ENCODE measurements at regions not wholly inside any gene's neighbourhood (a gene's known extent, or its start where the extent isn't known, plus 50 kb on each side); places are given as distances from the start of the nearest gene placed in this dataset.

DNA sequence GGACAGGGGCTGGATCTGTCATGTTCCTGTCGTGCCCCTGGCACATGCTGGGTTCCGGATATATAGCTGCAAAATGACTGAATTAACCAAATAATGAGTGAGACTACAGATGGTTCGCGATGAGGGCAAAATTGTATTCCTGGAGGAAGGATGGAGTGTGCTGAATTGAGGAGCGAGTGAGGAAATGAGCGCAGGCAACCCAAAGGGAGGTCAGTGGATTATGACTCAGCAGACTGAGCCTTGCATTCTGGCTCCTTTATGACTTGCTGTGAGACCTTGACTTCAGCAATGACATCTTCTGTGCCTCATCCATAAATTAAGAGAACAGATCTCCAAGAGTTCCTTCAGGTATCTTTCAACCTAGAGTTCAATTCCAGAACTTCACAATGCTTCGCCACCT is 115.0 kb upstream of the CLDN10 start:
- TF ChIP-seq CTCF (IDR thresholded peaks at IDR 0.05), result no peak
- DNase-seq, result no peak
- Histone ChIP-seq H3K27ac (no peak overlapping the region), H3K9me3 (no peaks in the 10 kb centered on the region), H3K4me3 (no peak overlapping the region), H3K4me1 (no peaks in the 10 kb centered on the region), H3K36me3 (no peaks in the 10 kb centered on the region), H3K27me3 (no peaks in the 10 kb centered on the region)

GRCh38 chr13:95438297-95438696 is 114.2 kb upstream of the CLDN10 start:
- Histone ChIP-seq H3K27ac (no peak overlapping the region), H3K36me3 (no peaks in the 10 kb centered on the region), H3K4me3 (no peak overlapping the region), H3K9me3 (no peaks in the 10 kb centered on the region), H3K27me3 (no peaks in the 10 kb centered on the region), H3K4me1 (no peaks in the 10 kb centered on the region)
- TF ChIP-seq CTCF (IDR thresholded peaks at IDR 0.05) (no peak), POLR2A (IDR thresholded peaks at IDR 0.05) (no peak)
- DNase-seq, result no peak

DNA sequence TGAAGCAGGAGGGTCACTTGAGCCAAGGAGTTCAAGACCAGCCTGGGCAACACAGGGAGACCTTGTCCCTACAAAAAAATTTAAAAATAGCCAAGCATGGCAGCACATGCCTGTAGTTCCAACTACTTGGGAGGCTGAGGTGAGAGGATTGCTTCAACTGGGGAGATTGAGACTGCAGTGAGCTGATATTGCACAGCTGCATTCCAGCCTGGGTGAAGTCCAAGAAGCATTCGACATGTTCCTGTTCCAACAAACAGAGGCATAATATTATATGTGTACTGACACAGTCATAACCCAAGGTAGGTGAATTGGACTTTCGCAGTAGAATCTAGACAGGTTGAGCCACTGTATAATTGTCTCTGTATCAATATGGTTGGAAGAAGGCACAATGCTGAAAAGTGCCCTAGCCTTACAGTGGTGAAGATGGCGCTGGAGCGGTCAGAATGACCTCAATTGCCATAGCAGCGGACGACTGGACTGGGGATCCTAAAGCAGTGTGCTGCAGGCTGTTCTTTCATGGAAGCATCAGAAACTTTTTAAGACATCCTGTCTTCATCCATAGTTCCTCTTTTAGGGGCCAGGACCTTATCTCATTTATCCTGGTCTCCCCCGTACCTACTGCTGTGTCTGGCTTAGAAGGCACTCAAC is 112.0 kb upstream of the CLDN10 start:
- no peaks in the 10 kb centered on the region for H3K27me3 ChIP-seq
- H3K27ac ChIP-seq, result no peak overlapping the region
- no peaks in the 10 kb centered on the region for H3K4me1 ChIP-seq
- DNase-seq, result no peak
- H3K36me3 ChIP-seq, result no peaks in the 10 kb centered on the region
- TF ChIP-seq CTCF (IDR thresholded peaks at IDR 0.05) (no peak), POLR2A (IDR thresholded peaks at IDR 0.05) (no peak)
- H3K4me3 ChIP-seq, result no peak overlapping the region
- no peaks in the 10 kb centered on the region for H3K9me3 ChIP-seq

DNA sequence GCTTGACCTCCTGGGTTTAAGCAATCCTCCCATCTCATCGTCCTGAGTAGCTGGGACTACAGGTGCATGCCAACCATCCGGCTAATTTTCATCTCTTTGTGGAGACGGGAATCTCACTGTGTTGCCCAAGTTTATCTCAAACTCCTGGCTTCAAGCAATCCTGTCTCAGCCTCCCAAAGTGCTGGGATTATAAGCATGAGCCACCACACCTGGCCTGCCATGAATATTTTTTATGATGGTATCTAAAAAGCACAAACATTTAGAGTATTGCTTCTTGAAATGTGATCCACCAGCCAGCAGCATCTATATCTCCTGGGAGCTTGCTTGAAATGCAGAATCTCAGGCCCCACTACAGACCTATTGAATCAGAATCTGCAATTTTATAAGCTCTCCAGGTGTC is 111.2 kb upstream of the CLDN10 start:
- no peaks in the 10 kb centered on the region for H3K27me3 ChIP-seq
- H3K27ac ChIP-seq, result no peak overlapping the region
- no peaks in the 10 kb centered on the region for H3K9me3 ChIP-seq
- H3K36me3 ChIP-seq, result no peaks in the 10 kb centered on the region
- H3K4me3 ChIP-seq, result no peak overlapping the region
- DNase-seq, result no peak
- TF ChIP-seq CTCF (IDR thresholded peaks at IDR 0.05) (no peak), POLR2A (IDR thresholded peaks at IDR 0.05) (no peak)
- no peaks in the 10 kb centered on the region for H3K4me1 ChIP-seq

- Histone ChIP-seq H3K4me3 (no peak overlapping the region), H3K4me1 (no peaks in the 10 kb centered on the region), H3K27ac (no peak overlapping the region), H3K36me3 (no peaks in the 10 kb centered on the region), H3K27me3 (no peaks in the 10 kb centered on the region), H3K9me3 (no peaks in the 10 kb centered on the region)
- TF ChIP-seq POLR2A (IDR thresholded peaks at IDR 0.05), result no peak
- no peak for DNase-seq
Observed at GRCh38 chr13:95444006-95444730, 108.4 kb upstream of the CLDN10 start.

DNA sequence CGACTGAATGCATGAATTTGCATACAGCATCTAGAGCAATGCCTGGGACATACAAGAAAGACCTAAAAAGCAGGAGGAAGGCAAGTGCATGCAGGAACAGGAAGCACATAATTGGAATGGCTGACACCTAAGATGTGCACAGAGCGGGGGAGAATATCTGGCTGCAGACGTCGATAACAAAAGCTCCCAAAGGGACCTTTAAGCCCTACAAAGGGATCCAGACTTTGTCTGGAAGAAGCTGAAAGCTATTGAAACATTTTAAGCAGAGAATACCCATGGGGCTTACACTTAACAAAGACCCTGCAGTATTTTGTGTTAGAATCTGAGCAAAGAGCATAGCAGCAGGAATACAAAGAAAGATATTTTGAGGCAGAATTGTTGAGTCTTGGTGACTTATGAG is 107.4 kb upstream of the CLDN10 start:
- Histone ChIP-seq H3K36me3 (no peaks in the 10 kb centered on the region), H3K4me3 (no peak overlapping the region), H3K4me1 (no peaks in the 10 kb centered on the region), H3K27me3 (no peaks in the 10 kb centered on the region), H3K27ac (no peak overlapping the region), H3K9me3 (no peaks in the 10 kb centered on the region)
- DNase-seq, result no peak
- TF ChIP-seq POLR2A (IDR thresholded peaks at IDR 0.05), result no peak
- no peak for TF ChIP-seq CTCF (IDR thresholded peaks at IDR 0.05)

Measured in Peyer's patch (tissue), 4 donors.